IPS-11a (cell line): ENCODE measurements at regions not wholly inside any gene's neighbourhood (a gene's known extent, or its start where the extent isn't known, plus 50 kb on each side); places are given as distances from the start of the nearest gene placed in this dataset.
"Not testable (repeated sequence)": the region's sequence is repeated elsewhere in the genome, so short reads cannot be mapped to it uniquely, and the experiment has no call there.

ENCODE experiments used
- H3K4me3 ChIP-seq: one replicate; pipeline ENCODE4 v1.5.1; 2013; ENCODE audit warnings: low read depth, low read length, control low read depth

- H3K4me3 ChIP-seq: no peak overlapping the region
Observed at GRCh38 chr14:39562175-39562574, 129.9 kb upstream of the FBXO33 start.

- no peak overlapping the region for H3K4me3 ChIP-seq
Observed at GRCh38 chr14:39558525-39558924, 126.3 kb upstream of the FBXO33 start.

- H3K4me3 ChIP-seq: no peak overlapping the region
Observed at GRCh38 chr14:39555749-39556148, 123.5 kb upstream of the FBXO33 start.

- H3K4me3 ChIP-seq: no peak overlapping the region
Observed at GRCh38 chr14:39554576-39554975, 122.3 kb upstream of the FBXO33 start.

GRCh38 chr14:39548358-39548757 is 116.1 kb upstream of the FBXO33 start:
- H3K4me3 ChIP-seq: no peak overlapping the region

GRCh38 chr14:39547845-39548244 is 115.6 kb upstream of the FBXO33 start:
- H3K4me3 ChIP-seq: no peak overlapping the region

GRCh38 chr14:39505812-39506211 is 73.6 kb upstream of the FBXO33 start:
- H3K4me3 ChIP-seq: no peak overlapping the region

GRCh38 chr14:39500253-39500652 is 68.0 kb upstream of the FBXO33 start:
- no peak overlapping the region for H3K4me3 ChIP-seq

GRCh38 chr14:39499514-39499913 is 67.3 kb upstream of the FBXO33 start:
- H3K4me3 ChIP-seq: no peak overlapping the region

- not testable (repeated sequence) for H3K4me3 ChIP-seq
Observed at GRCh38 chr14:39497677-39498076, 65.4 kb upstream of the FBXO33 start.

GRCh38 chr14:39492267-39492666 is 60.0 kb upstream of the FBXO33 start:
- H3K4me3 ChIP-seq: no peak overlapping the region

GRCh38 chr14:39491134-39491571 is 58.9 kb upstream of the FBXO33 start:
- H3K4me3 ChIP-seq: no peak overlapping the region

GRCh38 chr14:39488600-39488999 is 56.4 kb upstream of the FBXO33 start:
- H3K4me3 ChIP-seq: no peak overlapping the region

- H3K4me3 ChIP-seq: no peak overlapping the region
Observed at GRCh38 chr14:39483682-39484081, 51.4 kb upstream of the FBXO33 start.
